Amniotic epithelial cell (primary cell): ENCODE measurements at regions not wholly inside any gene's neighbourhood (a gene's known extent, or its start where the extent isn't known, plus 50 kb on each side); places are given as distances from the start of the nearest gene placed in this dataset.
"Not testable (repeated sequence)": the region's sequence is repeated elsewhere in the genome, so short reads cannot be mapped to it uniquely, and the experiment has no call there.

Experiments used
- DNase-seq: peaks from one replicate; pipeline ENCODE4 v3.0.0-alpha.2; 2010; ENCODE audit warnings: low read depth

GRCh38 chr2:175253871-175254270 is 72.4 kb upstream of the ATP5MC3 start:
- no peak for DNase-seq

- DNase-seq, result peak; percentile 37
Measured at GRCh38 chr2:175251425-175252041, 70.0 kb upstream of the ATP5MC3 start.

- peak; percentile 7 for DNase-seq
Measured at GRCh38 chr2:175247159-175247558, 65.6 kb upstream of the ATP5MC3 start.

GRCh38 chr2:175244697-175245096 is 63.2 kb upstream of the ATP5MC3 start:
- no peak for DNase-seq

GRCh38 chr2:175241691-175242090 is 60.2 kb upstream of the ATP5MC3 start:
- DNase-seq, result no peak

- not testable (repeated sequence) for DNase-seq
Measured at GRCh38 chr2:175240033-175240432, 58.5 kb upstream of the ATP5MC3 start.

GRCh38 chr2:175236930-175237329 is 55.4 kb upstream of the ATP5MC3 start:
- no peak for DNase-seq

GRCh38 chr2:175234650-175235049 is 53.1 kb upstream of the ATP5MC3 start:
- DNase-seq, result no peak

GRCh38 chr2:175234153-175234552 is 52.6 kb upstream of the ATP5MC3 start:
- no peak for DNase-seq

GRCh38 chr2:175233135-175233719 is 51.7 kb upstream of the ATP5MC3 start:
- peak; percentile 78 for DNase-seq
